Erythroblast (primary cell): ENCODE measurements at regions not wholly inside any gene's neighbourhood (a gene's known extent, or its start where the extent isn't known, plus 50 kb on each side); places are given as distances from the start of the nearest gene placed in this dataset.

Experiments used
- DNase-seq, 2 experiments: peaks; one replicate each; lab custom pipeline; 2025; lab: John Stamatoyannopoulos, UW
- GATA1 ChIP-seq: IDR thresholded peaks from 2 replicates; pipeline ENCODE4 v1.6.1; 2011; ENCODE audit warnings: low read depth, mild to moderate bottlenecking, control low read depth, low read length, moderate library complexity
- POLR2A ChIP-seq: IDR thresholded peaks from 2 replicates; pipeline ENCODE4 v1.6.1; 2011; ENCODE audit warnings: mild to moderate bottlenecking, low read length

DNA sequence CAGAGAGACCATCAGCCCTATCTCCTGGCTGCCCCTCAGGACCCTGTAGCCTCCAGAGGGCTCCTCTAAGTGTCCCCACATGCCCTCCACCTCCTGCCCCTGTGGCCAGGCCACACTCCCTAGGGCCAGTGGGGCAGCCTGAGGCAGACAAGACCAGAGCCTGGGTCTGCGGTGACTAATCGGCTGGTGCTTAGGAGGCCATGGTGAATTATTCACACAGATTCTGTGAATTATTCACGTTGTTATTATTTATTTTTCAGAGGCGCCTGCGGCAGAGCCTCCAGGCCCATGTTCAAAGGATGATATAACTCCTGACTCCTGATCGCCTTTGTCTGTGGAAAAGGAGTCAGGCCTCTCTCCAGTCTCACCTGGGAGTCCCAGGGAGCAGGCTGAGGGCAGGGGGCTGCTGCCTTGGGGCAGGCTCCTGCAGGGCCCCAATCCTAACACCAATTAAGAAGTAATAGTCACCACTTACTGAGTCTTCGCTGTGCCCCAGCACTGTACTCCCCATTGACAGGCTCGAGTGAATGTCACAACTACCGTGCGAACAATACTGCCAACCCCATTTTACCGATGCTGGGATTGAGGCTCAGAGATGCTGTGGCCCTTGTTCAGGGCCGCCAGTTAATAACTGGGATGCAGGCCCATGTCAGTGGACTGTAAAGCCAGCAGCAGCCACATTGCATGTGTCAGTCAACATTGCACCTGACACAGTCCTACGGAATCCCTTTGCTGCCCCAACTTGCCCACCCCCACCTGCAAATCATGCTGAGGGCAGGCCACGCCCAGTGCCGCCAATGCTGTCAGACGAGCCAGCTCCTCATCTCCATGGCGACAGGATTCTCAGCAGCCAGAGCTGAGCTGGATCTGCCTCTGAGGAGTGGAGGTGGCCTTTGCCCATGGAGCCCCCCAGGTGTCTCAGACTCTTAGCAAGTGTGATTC, 94.9 kb downstream of the PCDH1 start:
- no peak for DNase-seq
- TF ChIP-seq GATA1 (no peak), POLR2A (no peak)

DNA sequence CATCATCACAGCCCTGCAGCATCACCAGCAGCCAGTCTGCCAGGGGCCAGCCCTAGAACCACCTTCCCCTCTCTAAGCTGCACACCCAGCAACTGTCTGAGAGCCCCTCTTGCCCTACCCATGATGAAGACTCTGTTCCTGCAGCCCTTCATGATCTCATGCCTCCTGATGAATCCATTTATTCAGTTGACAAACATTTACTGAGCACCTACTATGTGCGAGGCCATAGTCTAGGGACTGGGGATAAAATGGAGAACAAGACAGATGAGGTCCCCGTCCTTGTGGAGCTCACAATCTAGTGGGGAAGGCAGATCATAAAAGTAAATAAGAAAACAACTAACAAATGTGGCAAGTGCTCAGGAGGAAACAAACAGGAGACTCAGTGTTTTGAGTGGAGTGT, 96.3 kb downstream of the PCDH1 start:
- TF ChIP-seq POLR2A (no peak), GATA1 (no peak)

DNA sequence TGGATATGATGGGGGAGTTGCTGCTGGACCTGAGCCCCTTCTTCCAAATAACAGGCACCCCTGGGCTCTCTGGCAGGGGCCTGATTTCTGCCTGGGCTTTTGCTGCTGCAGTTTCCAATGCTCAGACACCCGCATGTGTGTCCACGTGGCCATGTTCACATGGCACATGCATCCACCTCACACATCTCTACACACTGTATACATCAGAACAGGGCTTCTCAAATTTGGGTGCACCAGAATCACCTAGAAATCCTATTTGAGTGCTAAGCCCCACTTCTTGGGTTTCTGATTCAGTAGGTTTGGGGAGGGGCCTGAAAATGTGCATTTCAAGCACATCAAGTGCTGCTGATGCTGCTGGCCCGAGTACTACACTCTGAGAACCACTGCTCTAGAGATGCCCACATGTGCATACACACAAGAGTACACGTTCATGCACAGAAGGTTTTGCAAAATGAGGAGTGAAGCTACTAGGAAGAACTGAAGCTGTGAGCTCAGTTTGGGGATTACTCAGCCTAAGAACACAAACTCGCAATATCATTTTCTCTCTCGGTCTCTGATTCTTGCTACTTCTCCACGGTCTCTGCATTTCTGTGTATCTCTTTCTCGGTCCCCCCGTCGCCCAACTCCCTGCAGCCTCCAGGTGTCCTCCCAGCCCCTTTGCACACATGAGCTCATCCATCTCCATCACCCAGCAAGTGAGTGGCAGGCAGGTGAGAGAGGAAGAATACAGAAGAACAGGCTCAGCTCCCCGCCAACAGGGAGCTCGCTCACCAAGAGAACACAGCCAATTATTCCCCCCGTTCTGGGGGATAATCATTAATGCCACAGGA, 97.0 kb downstream of the PCDH1 start:
- DNase-seq = no peak
- TF ChIP-seq GATA1 (no peak), POLR2A (no peak)

More for the DNA sequence above, 96.3 kb downstream of the PCDH1 start:
- DNase-seq = no peak

DNA sequence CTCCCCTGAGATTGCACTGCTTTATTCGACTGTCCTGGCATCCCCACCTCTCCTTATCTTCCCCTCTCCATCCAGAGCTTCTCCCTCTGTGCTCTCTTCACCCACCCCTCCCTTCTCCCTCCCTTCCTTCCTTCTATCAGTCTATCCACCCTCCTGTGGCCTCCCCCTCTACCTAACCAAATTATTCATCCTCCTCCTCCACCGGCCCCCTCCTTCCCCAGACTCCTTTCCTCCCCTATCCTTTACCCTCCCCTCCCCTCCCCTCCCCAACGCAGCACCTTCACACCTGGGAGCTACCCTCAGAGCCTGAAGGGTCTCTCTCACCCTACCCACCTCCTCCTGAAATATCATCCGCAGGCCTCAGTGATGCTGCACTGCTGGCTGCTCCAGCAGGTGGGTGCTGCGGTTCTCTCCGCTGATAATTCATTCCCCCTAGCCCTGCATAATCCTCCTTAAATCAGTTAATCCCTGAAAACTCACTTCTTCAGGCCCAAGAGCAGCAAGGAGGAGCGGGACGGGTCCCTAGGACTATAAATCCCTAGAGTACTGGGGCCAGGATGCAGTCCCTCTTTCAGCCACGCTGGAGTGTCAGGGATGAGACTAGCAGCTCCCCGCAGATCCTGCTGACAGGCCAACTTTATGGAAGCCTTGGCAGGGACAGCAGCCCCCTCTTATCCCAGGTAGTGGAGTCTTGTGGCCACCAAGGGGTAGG, 97.8 kb downstream of the PCDH1 start:
- no peak for TF ChIP-seq GATA1
- TF ChIP-seq POLR2A = no peak

DNA sequence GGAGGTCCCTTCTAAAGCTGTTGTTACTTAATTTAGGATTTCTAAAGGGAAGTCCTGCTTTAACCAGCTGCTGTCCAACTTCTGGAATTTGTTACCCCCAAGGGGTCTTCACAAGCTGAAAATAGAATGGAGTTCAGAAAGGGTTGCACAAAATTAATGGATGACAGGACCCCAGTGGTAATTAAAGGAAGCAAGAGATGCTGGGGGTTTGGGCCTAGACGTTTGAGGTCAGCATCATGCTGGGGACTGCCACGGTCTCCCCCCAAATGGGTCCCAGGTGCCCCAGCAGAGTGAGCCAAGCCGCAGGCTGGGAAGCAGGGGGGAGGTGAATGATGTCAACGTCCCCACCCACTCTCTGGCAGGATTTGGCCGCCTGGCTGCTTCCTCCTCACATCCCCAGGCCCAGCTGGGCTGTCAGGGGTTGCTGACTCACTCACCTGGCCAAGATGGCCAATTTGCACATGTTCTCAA, 97.5 kb upstream of the ARAP3 start:
- TF ChIP-seq GATA1 (no peak), POLR2A (no peak)
- DNase-seq = no peak

More for the DNA sequence above, 97.8 kb downstream of the PCDH1 start:
- no peak for DNase-seq

DNA sequence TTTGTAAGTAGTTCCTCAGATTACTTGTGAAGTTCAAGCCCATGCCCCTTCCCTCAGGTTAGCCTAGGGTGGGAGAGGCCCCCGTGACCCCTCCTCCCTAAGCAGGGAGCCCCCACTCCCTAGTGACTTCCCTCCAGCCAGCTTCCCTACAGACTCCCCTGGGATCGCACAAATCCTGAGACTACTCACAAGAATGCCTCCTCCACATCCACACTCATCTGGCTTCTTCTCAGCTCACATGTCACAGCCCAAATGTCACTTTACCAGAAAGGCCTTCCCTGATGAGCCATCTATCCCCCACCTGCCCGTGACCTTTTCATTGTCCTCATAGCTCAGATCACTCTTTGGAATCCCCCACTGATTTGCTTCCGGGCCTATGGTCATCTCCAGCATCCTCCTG, 96.7 kb upstream of the ARAP3 start:
- no peak for DNase-seq
- TF ChIP-seq GATA1 = no peak
- no peak for TF ChIP-seq POLR2A

DNA sequence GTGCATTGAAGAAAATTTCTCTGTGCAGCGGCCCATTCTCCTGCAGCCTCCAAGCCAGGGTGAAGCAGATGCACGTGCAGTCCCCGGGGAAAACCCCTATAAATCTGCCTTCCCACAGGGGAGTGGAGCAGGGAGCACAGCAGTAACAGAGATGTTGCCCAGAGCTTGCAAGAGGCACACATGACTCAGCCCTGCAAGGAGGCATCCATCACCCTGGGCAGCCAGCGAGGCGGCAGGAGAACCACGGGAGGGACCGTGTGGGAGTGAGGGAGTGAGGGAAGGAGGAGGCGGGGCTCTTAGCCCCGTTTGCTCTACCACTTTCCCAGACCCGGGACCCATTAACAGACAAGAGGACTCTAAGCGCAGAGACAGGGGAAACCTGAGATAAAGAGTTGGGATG, 96.2 kb upstream of the ARAP3 start:
- no peak for DNase-seq
- TF ChIP-seq GATA1 = no peak
- TF ChIP-seq POLR2A = no peak

DNA sequence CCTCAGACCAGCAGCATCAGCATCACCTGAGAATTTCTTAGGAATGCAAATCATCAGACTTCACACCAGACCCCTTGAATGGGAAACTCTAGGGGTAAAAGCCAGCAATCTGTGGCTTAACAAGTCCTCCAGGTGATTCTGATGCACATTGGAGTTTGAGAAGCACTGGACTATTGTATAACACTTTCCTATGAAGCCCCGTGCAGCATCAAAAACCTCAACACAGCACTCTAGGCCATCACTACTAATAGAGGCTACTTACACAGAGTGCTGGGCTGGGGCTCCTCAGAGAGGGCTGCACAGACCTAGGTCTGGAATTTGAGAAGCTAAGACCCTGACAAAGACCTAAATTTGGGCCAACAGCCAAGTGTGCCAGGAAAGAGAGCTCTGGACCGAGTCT, 95.7 kb upstream of the ARAP3 start:
- DNase-seq = no peak
- TF ChIP-seq GATA1 (no peak), POLR2A (no peak)

DNA sequence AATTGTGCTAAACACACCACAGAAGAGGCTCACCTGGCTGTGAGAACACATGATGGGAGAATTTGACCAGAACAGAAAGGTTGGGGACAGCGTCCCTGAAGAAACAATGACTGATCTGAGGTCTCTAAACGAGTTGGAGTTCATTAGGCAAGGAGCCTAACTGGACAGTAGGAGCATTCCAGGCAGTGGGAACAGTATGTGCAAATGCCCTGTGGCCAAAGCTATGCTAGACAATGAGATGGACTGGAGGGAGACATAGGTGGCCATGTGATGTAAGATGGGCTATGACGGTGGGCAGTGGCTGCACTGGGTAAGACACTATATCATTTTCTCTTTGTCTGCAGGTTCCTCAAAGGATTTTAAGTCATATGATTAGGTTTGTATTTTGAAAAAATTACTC, 95.1 kb upstream of the ARAP3 start:
- TF ChIP-seq POLR2A (no peak), GATA1 (no peak)

DNA sequence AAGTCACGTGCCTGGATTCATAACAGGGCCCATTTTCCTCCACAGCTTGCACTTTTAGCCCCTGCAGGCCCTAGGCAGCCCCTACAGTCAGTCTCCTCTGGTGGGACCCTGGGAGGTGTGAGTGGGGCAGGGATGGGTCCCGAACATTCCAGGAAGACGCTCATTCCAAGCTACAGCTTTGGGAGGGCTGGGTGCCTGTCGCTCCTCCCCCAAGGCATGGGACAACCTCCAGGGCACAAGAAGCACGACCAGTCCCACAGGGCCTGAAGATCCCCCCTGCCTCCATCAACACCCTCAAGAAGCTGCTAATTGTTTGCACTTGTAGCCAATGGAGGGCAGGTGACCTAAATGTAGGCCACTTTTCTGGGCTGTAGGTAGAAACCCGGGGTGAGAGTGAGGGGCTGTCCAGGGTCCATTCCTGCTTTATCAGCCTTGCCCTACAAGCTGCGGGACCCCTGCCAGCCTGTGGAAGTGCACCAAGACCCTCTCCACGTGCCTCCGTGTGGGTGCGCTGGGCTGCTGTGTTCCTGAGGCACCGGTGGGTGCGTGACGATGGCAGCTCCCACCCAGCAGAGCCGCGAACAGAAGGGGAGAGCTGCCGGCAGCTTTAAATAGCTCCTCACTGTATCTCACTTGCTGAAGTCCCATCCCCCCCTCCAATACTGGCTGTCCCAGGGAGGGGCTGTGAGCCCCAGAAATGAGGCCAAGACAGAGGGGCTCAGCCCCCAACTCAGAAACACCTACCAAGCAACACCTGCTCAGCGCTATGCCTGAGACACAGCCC, 91.9 kb upstream of the ARAP3 start:
- DNase-seq = no peak
- TF ChIP-seq POLR2A = no peak
- no peak for TF ChIP-seq GATA1

More for the DNA sequence above, 95.1 kb upstream of the ARAP3 start:
- DNase-seq = no peak

DNA sequence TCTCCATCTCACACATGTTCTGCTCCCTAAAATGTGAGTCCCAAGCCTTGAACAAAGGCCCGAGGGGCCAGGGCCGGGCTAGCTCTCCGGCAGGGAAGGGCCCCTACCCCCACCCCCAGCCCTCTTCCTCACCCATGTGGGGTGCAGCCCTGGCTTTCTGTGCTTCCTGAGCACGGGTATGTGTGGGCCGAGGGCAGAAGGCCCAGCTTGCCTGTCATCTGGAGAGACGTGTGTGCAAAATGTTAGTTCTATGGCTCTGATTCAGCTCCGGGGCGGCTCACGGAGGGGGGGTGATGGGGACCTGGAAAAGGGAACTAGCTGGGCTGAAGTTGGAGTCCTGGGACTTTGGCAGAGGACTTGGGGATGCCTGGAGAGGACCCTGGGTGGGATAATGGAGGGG, 90.3 kb upstream of the ARAP3 start:
- TF ChIP-seq GATA1 (no peak), POLR2A (no peak)
- DNase-seq = no peak

DNA sequence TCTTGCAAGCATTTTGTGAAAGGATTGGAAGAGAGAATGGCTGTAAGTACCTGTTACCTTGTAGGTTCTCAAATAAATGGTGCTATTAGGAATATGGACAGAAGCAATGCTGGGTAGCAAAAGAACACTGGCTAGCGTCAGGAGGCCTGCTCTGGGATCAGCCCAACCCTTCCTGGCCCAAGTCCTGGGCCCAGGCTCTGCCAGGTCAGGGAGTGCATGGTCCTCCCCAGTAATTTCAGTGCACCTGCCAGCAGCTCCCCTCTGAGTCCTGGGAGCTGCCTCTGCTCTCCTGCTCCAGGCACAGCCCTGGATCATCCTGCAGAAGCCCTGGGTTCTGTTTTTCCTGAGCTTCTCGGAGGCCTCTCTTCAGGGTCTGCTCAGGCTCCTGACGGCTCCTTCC, 89.5 kb upstream of the ARAP3 start:
- TF ChIP-seq GATA1 = no peak
- TF ChIP-seq POLR2A = no peak
- no peak for DNase-seq
